Fibroblast of lung (primary cell): ENCODE measurements at regions not wholly inside any gene's neighbourhood (a gene's known extent, or its start where the extent isn't known, plus 50 kb on each side); places are given as distances from the start of the nearest gene placed in this dataset.

Experiments used
- DNase-seq, 2 donors: peaks; one replicate each; pipeline versions ENCODE4 v3.0.0 to v3.0.0-alpha.2; 2010; ENCODE audit warnings: low read depth in 2 of 2
- H2AFZ ChIP-seq: 2 replicates; pipeline ENCODE4 v1.5.1; 2012; ENCODE audit warnings: low read length, control low read depth, inconsistent platforms
- H3K27ac ChIP-seq: 2 replicates; pipeline ENCODE4 v1.5.1; 2011; ENCODE audit warnings: low read length, control low read depth; ENCODE audit not compliant: insufficient read depth
- H3K27me3 ChIP-seq: 2 replicates; pipeline ENCODE4 v1.5.1; 2011; ENCODE audit warnings: mild to moderate bottlenecking, low read length; ENCODE audit not compliant: control insufficient read depth, insufficient read depth
- H3K36me3 ChIP-seq: 2 replicates; pipeline ENCODE4 v1.5.1; 2011; ENCODE audit warnings: low read length; ENCODE audit not compliant: control insufficient read depth, insufficient read depth
- H3K4me1 ChIP-seq: 2 replicates; pipeline ENCODE4 v1.5.1; 2011; ENCODE audit warnings: low read length; ENCODE audit not compliant: control insufficient read depth, insufficient read depth; ENCODE audit errors: extremely low read depth
- H3K4me2 ChIP-seq: 2 replicates; pipeline ENCODE4 v1.5.1; 2011; ENCODE audit warnings: low read length, control low read depth; ENCODE audit not compliant: insufficient read depth; ENCODE audit errors: extremely low read depth
- H3K4me3 ChIP-seq, 4 experiments: fragments of 200-600 bp in 1 of 4; sonication (generic) in 1 of 4; replicated peaks in 1 of 4; 2 replicates each; pipeline ENCODE4 v1.5.1; 2011 to 2016; ENCODE audit warnings: low read length in 4 of 4, low read depth in 3 of 4, mild to moderate bottlenecking in 3 of 4, control low read depth in 2 of 4, inconsistent platforms in 1 of 4, mixed read lengths in 1 of 4; ENCODE audit not compliant: insufficient read depth in 1 of 4; ENCODE audit errors: control extremely low read depth in 1 of 4
- H3K79me2 ChIP-seq: 2 replicates; pipeline ENCODE4 v1.5.1; 2012; ENCODE audit warnings: mild to moderate bottlenecking, low read length, inconsistent platforms; ENCODE audit not compliant: control insufficient read depth, insufficient read depth
- H3K9ac ChIP-seq: 2 replicates; pipeline ENCODE4 v1.5.1; 2011; ENCODE audit warnings: mild to moderate bottlenecking, low read length, control low read depth; ENCODE audit not compliant: insufficient read depth
- H3K9me3 ChIP-seq: 2 replicates; pipeline ENCODE4 v1.5.1; 2012; ENCODE audit warnings: low read depth, low read length; ENCODE audit not compliant: control insufficient read depth, insufficient read depth
- H4K20me1 ChIP-seq: 2 replicates; pipeline ENCODE4 v1.5.1; 2011; ENCODE audit warnings: low read length; ENCODE audit not compliant: control insufficient read depth, insufficient read depth; ENCODE audit errors: extremely low read depth
- CTCF ChIP-seq, 2 donors: IDR thresholded peaks in 1 of 2; conservative IDR thresholded peaks in 1 of 2; 1 replicate in 1 of 2; 2 replicates in 1 of 2; pipeline ENCODE4 v1.5.1; 2011 to 2012; ENCODE audit warnings: low read length in 2 of 2, control low read depth in 1 of 2, inconsistent platforms in 1 of 2, low read depth in 1 of 2, mild to moderate bottlenecking in 1 of 2
- EZH2 ChIP-seq: IDR thresholded peaks from 2 replicates; pipeline ENCODE4 v1.5.1; 2012; ENCODE audit warnings: low read length, control low read depth, mild to moderate bottlenecking; ENCODE audit errors: missing control alignments

GRCh38 chr16:86325895-86326294, 184.4 kb upstream of the FOXF1 start:
- no peak overlapping the region for H3K27ac ChIP-seq
- no peak overlapping the region for H2AFZ ChIP-seq
- no peaks in the 10 kb centered on the region for H4K20me1 ChIP-seq
- H3K4me1 ChIP-seq: no peaks in the 10 kb centered on the region
- H3K4me2 ChIP-seq: no peak overlapping the region
- no peaks in the 10 kb centered on the region for H3K9me3 ChIP-seq
- H3K36me3 ChIP-seq: no peaks in the 10 kb centered on the region
- H3K9ac ChIP-seq: no peak overlapping the region
- no peaks in the 10 kb centered on the region for H3K79me2 ChIP-seq
- H3K4me3 ChIP-seq: no peak overlapping the region
- peaks cover 5% of the 10 kb centered on the region for H3K27me3 ChIP-seq
- TF ChIP-seq CTCF (conservative IDR thresholded peaks at IDR 0.05 in 1 of 2, IDR thresholded peaks at IDR 0.05 in 1 of 2; ENCODE audit: low read depth in 1 of 2, low read length in 2 of 2): no peak
- no peak for TF ChIP-seq EZH2
- no peak for DNase-seq

- H3K4me2 ChIP-seq: no peak overlapping the region
- peaks cover 3% of the 10 kb centered on the region for H3K27me3 ChIP-seq
- TF ChIP-seq CTCF (conservative IDR thresholded peaks at IDR 0.05 in 1 of 2, IDR thresholded peaks at IDR 0.05 in 1 of 2; ENCODE audit: low read depth in 1 of 2, low read length in 2 of 2): no peak
- no peak for TF ChIP-seq EZH2
Measured at GRCh38 chr16:86327321-86327720, 183.0 kb upstream of the FOXF1 start.

GRCh38 chr16:86330906-86331305, 179.4 kb upstream of the FOXF1 start:
- no peaks in the 10 kb centered on the region for H3K9me3 ChIP-seq
- DNase-seq: no peak
- no peak overlapping the region for H2AFZ ChIP-seq
- H3K4me2 ChIP-seq: no peak overlapping the region
- no peaks in the 10 kb centered on the region for H3K36me3 ChIP-seq
- no peaks in the 10 kb centered on the region for H4K20me1 ChIP-seq
- no peaks in the 10 kb centered on the region for H3K79me2 ChIP-seq
- H3K4me3 ChIP-seq: no peak overlapping the region
- H3K4me1 ChIP-seq: no peaks in the 10 kb centered on the region
- H3K9ac ChIP-seq: no peak overlapping the region
- H3K27me3 ChIP-seq: peaks cover 9% of the 10 kb centered on the region
- TF ChIP-seq CTCF (conservative IDR thresholded peaks at IDR 0.05 in 1 of 2, IDR thresholded peaks at IDR 0.05 in 1 of 2; ENCODE audit: low read depth in 1 of 2, low read length in 2 of 2): no peak
- no peak for TF ChIP-seq EZH2
- H3K27ac ChIP-seq: no peak overlapping the region

More at GRCh38 chr16:86327321-86327720, 183.0 kb upstream of the FOXF1 start:
- Histone ChIP-seq H3K9me3 (no peaks in the 10 kb centered on the region), H3K79me2 (no peaks in the 10 kb centered on the region), H3K27ac (no peak overlapping the region), H4K20me1 (no peaks in the 10 kb centered on the region), H3K9ac (no peak overlapping the region), H3K36me3 (no peaks in the 10 kb centered on the region), H2AFZ (no peak overlapping the region), H3K4me3 (no peak overlapping the region), H3K4me1 (no peaks in the 10 kb centered on the region)
- DNase-seq: no peak
